ENCODE measurements at regions not wholly inside any gene's neighbourhood (a gene's known extent, or its start where the extent isn't known, plus 50 kb on each side); places are given as distances from the start of the nearest gene placed in this dataset.
A peak's percentile ranks its signal among the peaks of the same experiment; 100 is the strongest.

DNA sequence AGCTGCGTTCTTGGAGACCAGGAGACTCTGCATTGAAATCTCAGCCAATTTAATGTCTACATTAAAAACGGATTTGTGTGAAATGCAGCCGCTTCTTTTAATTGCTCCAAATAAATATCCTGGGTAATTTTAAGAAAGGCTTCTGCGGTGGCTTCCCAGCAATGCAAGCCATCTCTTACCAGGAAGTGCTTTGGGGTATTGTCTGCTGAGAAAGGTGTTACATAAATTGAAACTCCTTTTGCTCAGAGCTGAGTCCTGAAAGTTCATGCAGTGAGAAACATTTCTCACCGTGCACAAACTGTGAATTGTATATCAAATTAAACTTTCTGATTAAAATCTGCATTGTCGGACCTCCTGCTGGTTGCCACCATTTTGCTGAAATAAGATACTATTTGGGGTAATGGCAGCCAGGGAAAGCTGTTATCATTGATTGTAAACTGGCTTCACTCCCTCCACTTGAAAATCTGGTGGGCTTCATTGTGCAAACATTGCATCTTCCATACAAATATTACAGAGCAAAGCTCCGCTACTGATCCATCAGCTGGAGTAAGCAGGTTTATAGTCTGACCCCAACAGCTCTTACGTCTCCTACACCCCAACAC is 59.5 kb downstream of the ZIC5 start:
- Histone ChIP-seq H3K27me3 (replicated peaks; ENCODE audit: control insufficient read depth, insufficient read depth, low read length) (peaks cover 65% of the 10 kb centered on the region), H3K9me3 (ENCODE audit: control insufficient read depth, low read length) (peaks cover 3% of the 10 kb centered on the region), H3K4me1 (ENCODE audit: control insufficient read depth, insufficient read depth, low read length) (peaks cover 4% of the 10 kb centered on the region), H3K36me3 (ENCODE audit: control insufficient read depth, insufficient read depth, low read length, severe bottlenecking) (no peaks in the 10 kb centered on the region), H3K9ac (ENCODE audit: low read length) (no peak overlapping the region), H3K4me3 (ENCODE audit: low read length) (no peak overlapping the region)
- no peak for DNase-seq (ENCODE audit: low read depth)

DNA sequence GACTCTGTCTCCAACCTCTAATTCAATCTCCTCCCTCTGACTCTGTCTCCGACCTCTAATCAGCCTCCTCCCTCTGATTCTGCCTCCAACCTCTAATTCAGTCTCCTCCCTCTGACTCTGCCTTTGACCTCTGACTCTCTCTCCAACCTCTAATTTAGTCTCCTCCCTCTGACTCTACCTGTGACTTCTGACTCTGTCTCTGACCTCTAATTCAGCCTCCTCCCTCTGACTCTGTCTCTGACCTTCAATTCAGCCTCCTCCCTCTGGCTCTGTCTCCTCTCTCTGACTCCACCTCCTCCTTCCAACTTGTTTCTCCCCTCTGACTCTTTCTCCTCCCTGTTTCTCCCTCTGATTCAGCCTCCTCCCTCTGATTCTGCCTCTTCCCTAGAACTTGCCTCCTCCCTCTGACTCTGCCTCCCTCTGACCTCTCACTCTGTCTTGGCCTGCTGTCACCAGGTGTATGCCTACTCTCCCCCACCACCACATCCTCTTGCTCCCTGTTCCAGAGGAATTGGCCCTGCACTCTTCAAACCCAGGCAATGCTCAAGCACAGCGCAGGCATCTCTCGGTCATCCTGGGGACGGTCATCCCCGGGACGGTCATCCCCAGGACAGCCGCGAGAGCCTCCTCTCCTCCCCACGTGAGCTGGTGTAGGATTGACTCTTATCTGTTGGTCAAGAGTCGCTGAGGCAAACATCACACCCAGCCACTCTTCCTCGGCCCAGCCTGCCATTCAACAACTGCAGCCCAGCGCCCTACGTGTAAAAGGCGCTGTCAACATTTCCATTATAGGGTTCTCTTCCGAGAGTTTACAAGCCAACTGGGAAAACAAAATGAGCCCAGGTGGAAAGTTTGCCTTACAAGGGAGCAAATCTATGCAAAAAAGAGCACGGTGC is 60.2 kb downstream of the ZIC5 start:
- no peak for DNase-seq (ENCODE audit: low read depth)
- peaks cover 4% of the 10 kb centered on the region for H3K4me1 ChIP-seq (ENCODE audit: control insufficient read depth, insufficient read depth, low read length)
- H3K27me3 ChIP-seq (replicated peaks; ENCODE audit: control insufficient read depth, insufficient read depth, low read length) = peaks cover 64% of the 10 kb centered on the region
- H3K4me3 ChIP-seq (ENCODE audit: low read length) = no peak overlapping the region
- H3K9ac ChIP-seq (ENCODE audit: low read length) = no peak overlapping the region
- no peaks in the 10 kb centered on the region for H3K36me3 ChIP-seq (ENCODE audit: control insufficient read depth, insufficient read depth, low read length, severe bottlenecking)
- H3K9me3 ChIP-seq (ENCODE audit: control insufficient read depth, low read length) = peaks cover 3% of the 10 kb centered on the region

DNA sequence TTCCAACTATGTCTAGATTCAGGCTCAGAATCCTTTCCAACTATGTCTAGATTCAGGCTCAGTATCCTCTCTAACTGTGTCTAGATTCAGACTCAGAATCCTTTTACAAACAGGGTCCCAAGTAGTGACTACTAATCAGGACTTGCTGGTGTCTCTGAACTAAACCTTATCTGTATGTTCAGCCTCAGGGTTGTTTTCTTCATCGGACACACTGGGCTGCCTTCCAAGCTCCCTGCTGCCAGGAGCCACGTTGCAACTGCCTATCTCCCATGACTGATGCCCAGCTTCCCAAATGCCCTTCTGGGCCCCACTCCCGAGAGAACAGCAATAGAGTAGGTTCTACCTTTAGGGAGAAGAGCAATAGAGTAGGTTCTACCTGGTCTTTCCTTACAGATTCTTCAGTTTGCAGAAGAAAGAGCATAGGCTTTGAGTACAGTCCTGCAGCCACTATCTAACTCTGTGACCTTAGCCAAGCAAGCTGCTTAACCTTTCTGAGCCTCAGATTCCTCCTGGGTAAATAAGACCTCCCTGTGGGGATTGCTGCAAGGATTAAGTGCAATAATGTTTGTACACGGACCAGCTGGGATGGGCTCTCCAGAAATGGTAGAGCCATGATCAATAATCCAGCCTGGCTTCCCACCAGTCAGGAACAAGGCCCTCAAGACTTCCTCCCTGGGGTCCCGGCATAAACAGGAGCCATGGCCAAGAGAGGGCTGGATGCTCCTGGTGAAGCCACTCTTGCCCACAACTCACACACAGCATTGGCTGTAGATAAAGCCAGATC is 61.5 kb downstream of the ZIC5 start:
- H3K9ac ChIP-seq (ENCODE audit: low read length) = no peak overlapping the region
- H3K36me3 ChIP-seq (ENCODE audit: control insufficient read depth, insufficient read depth, low read length, severe bottlenecking) = no peaks in the 10 kb centered on the region
- peaks cover 3% of the 10 kb centered on the region for H3K9me3 ChIP-seq (ENCODE audit: control insufficient read depth, low read length)
- H3K4me3 ChIP-seq (ENCODE audit: low read length) = no peak overlapping the region
- peaks cover 53% of the 10 kb centered on the region for H3K27me3 ChIP-seq (replicated peaks; ENCODE audit: control insufficient read depth, insufficient read depth, low read length)
- DNase-seq (ENCODE audit: low read depth) = no peak
- H3K4me1 ChIP-seq (ENCODE audit: control insufficient read depth, insufficient read depth, low read length) = peaks cover 4% of the 10 kb centered on the region

DNA sequence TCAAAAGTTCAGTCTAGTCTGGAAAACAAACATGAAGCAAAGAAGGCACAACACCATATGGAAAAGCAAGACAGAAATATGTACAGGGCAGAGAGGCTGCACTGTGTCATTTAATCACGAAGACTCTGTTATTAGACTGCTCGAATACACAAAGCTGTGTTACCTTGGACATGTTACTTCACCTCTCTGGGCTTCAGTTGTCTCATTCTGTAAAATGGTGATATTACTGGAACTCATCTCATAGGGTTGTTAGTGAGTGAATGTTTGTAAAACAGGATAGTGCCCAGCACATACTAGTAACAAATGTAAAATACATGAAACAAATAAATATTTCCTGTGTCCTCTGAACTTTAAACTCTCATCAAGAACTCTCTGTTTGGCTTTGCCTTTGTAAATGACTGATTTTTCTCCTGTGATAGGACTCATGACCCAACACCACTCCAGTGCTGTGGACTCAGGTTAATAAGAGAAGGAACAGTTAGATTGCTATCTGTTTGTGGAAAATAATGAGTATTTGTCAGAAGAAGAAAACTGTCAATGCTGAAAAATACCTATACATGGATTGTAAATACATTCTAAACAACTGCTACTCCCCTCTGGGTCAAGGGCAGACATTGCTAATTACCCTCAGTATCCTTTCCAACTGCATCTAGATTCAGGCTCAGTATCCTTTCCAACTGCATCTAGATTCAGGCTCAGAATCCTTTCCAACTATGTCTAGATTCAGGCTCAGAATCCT is 62.3 kb downstream of the ZIC5 start:
- Histone ChIP-seq H3K4me3 (ENCODE audit: low read length) (no peak overlapping the region), H3K36me3 (ENCODE audit: control insufficient read depth, insufficient read depth, low read length, severe bottlenecking) (no peaks in the 10 kb centered on the region), H3K4me1 (ENCODE audit: control insufficient read depth, insufficient read depth, low read length) (peaks cover 4% of the 10 kb centered on the region), H3K27me3 (replicated peaks; ENCODE audit: control insufficient read depth, insufficient read depth, low read length) (peaks cover 53% of the 10 kb centered on the region), H3K9me3 (ENCODE audit: control insufficient read depth, low read length) (peaks cover 3% of the 10 kb centered on the region), H3K9ac (ENCODE audit: low read length) (no peak overlapping the region)
- DNase-seq (ENCODE audit: low read depth) = no peak

DNA sequence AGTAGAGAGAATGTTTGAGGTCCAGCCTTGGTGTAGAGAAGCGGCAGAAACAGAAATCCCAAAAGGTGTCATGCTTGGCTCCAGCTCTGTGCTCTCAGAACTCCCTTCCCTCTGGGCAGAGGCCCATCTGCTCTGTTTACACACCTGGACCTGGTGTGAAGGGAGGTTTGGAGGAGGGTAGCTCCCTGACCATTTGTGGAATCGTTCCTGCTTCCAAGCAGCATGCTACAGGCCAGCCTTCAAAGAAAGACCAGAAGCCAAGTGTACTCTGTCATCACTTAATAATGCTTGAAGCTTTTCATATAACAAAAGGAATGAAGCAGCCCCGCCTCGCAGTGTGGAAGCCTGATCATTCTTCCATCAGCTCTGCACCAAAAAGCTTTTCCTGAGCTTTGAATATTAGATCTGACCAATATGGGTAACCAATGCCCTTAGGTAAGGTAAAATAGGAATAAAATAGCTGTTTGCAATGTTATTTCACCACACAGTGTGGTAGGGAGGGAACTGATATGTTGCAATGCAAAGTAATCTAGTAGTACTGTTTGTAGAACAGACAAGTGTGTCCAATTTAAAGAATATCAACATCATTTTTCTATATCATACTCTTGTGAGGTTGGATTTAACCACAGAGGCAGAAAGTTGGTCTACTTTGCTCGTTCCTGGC is 63.3 kb downstream of the ZIC5 start:
- Histone ChIP-seq H3K4me1 (ENCODE audit: control insufficient read depth, insufficient read depth, low read length) (peaks cover 4% of the 10 kb centered on the region), H3K4me3 (ENCODE audit: low read length) (no peak overlapping the region), H3K27me3 (replicated peaks; ENCODE audit: control insufficient read depth, insufficient read depth, low read length) (peaks cover 54% of the 10 kb centered on the region), H3K9ac (ENCODE audit: low read length) (no peak overlapping the region), H3K9me3 (ENCODE audit: control insufficient read depth, low read length) (peaks cover 3% of the 10 kb centered on the region), H3K36me3 (ENCODE audit: control insufficient read depth, insufficient read depth, low read length, severe bottlenecking) (no peaks in the 10 kb centered on the region)
- DNase-seq (ENCODE audit: low read depth) = peak; percentile 30

DNA sequence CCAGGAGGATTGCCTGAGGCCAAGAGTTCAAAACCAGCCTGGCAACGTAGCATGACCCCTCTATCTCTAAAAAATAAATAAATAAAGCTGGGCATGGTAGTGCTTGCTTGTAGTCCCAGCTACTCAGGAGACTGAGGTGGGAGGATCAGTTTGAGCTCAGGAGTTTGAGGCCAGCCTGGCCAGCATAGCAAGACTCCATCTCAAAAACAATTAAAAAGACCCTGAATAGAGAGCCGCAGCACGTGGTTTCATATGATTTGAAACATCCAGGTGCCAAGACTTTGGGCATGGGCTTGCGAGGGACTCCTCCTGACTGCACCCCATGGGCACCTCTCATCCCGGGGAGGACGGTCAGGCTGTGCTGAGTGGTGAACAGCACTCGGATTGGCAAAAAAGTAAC is 63.9 kb downstream of the ZIC5 start:
- H3K27me3 ChIP-seq (replicated peaks; ENCODE audit: control insufficient read depth, insufficient read depth, low read length) = peaks cover 56% of the 10 kb centered on the region

DNA sequence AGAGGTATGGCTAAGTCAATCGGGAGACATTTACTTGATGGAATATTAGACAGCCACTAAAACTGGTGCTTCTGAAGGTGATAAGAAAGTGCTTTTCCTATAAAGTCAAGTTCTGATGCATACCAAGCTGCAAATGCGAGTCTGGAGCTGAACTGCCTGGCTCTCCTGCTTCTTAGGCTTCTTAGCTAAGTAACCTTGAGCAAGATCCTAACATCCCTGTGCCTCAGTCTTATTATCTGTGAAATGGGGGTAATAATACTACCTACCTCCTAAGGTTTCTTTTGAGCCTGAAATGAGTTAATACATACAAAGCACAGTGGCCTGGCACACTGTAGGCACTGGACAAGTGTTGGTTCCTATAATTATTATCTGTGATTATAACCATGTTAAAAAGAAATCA is 64.5 kb downstream of the ZIC5 start:
- peaks cover 58% of the 10 kb centered on the region for H3K27me3 ChIP-seq (replicated peaks; ENCODE audit: control insufficient read depth, insufficient read depth, low read length)
- no peak overlapping the region for H3K4me3 ChIP-seq (ENCODE audit: low read length)
- no peak for DNase-seq (ENCODE audit: low read depth)
- H3K9me3 ChIP-seq (ENCODE audit: control insufficient read depth, low read length) = peaks cover 3% of the 10 kb centered on the region
- peaks cover 4% of the 10 kb centered on the region for H3K4me1 ChIP-seq (ENCODE audit: control insufficient read depth, insufficient read depth, low read length)
- H3K36me3 ChIP-seq (ENCODE audit: control insufficient read depth, insufficient read depth, low read length, severe bottlenecking) = no peaks in the 10 kb centered on the region
- no peak overlapping the region for H3K9ac ChIP-seq (ENCODE audit: low read length)

More for the DNA sequence above, 63.9 kb downstream of the ZIC5 start:
- H3K4me3 ChIP-seq (ENCODE audit: low read length) = no peak overlapping the region
- no peaks in the 10 kb centered on the region for H3K36me3 ChIP-seq (ENCODE audit: control insufficient read depth, insufficient read depth, low read length, severe bottlenecking)
- H3K9me3 ChIP-seq (ENCODE audit: control insufficient read depth, low read length) = peaks cover 3% of the 10 kb centered on the region
- H3K9ac ChIP-seq (ENCODE audit: low read length) = no peak overlapping the region
- no peak for DNase-seq (ENCODE audit: low read depth)
- peaks cover 4% of the 10 kb centered on the region for H3K4me1 ChIP-seq (ENCODE audit: control insufficient read depth, insufficient read depth, low read length)

DNA sequence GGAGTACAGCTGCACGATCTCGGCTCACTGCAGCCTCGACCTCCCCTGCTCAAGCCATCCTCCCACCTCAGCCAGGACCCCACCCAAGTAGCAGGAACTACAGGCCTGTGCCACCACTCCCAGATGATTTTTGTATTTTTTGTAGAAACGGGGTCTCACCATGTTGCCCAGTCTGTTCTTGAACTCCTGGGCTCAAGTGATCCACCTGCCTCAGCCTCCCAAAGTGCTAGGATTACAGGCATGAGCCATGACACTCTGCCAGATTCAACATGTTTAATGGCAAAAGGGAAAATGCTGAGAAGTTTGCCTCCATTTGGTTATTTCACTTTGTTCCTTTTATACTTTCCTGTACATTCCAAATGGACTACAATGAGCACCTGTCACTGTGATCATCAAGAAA is 65.8 kb downstream of the ZIC5 start:
- peaks cover 4% of the 10 kb centered on the region for H3K4me1 ChIP-seq (ENCODE audit: control insufficient read depth, insufficient read depth, low read length)
- peaks cover 50% of the 10 kb centered on the region for H3K27me3 ChIP-seq (replicated peaks; ENCODE audit: control insufficient read depth, insufficient read depth, low read length)
- no peaks in the 10 kb centered on the region for H3K36me3 ChIP-seq (ENCODE audit: control insufficient read depth, insufficient read depth, low read length, severe bottlenecking)
- H3K4me3 ChIP-seq (ENCODE audit: low read length) = no peak overlapping the region
- H3K9me3 ChIP-seq (ENCODE audit: control insufficient read depth, low read length) = no peaks in the 10 kb centered on the region
- no peak overlapping the region for H3K9ac ChIP-seq (ENCODE audit: low read length)
- DNase-seq (ENCODE audit: low read depth) = no peak

DNA sequence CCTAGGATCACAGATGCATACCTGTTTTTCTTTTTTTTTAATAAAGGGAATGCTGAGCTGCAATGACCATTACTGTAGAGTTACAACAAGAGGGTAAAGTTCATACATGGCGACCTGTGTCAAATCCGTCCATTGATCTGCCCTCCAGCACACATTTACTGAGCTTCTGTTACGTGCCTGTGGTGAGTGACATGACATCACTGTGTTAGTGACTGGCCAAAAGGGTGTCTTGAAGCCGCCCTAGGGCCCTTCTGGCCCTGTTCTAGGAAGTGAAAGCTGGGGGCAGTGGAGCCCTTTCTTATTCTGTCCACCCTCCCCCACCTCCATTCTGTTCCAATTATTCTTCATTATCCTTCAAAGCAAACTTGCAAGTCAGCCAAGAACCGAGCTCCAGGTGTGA is 66.3 kb downstream of the ZIC5 start:
- Histone ChIP-seq H3K4me1 (ENCODE audit: control insufficient read depth, insufficient read depth, low read length) (peaks cover 4% of the 10 kb centered on the region), H3K9me3 (ENCODE audit: control insufficient read depth, low read length) (no peaks in the 10 kb centered on the region), H3K36me3 (ENCODE audit: control insufficient read depth, insufficient read depth, low read length, severe bottlenecking) (no peaks in the 10 kb centered on the region), H3K9ac (ENCODE audit: low read length) (no peak overlapping the region), H3K4me3 (ENCODE audit: low read length) (no peak overlapping the region), H3K27me3 (replicated peaks; ENCODE audit: control insufficient read depth, insufficient read depth, low read length) (peaks cover 51% of the 10 kb centered on the region)
- no peak for DNase-seq (ENCODE audit: low read depth)

DNA sequence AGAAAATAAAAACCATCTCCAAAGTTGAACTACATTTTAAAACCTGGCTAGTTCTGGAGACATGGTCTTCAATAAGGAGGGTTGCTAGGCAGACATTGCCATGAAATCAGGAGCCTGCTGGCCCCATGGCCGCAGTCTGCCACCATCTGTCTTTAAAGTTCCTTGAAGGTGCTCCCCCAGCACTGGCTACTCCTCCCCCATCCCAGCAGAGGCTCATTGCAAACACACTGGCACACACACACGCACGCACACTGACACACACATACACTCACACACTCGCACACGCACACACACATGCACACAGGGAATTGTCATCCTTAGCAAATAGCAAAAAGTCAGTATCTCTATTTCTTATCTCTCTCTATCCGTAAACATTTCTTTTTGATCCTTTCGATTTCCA is 68.4 kb downstream of the ZIC5 start:
- H3K9me3 ChIP-seq (ENCODE audit: control insufficient read depth, low read length) = no peaks in the 10 kb centered on the region
- peaks cover 1% of the 10 kb centered on the region for H3K4me1 ChIP-seq (ENCODE audit: control insufficient read depth, insufficient read depth, low read length)
- DNase-seq (ENCODE audit: low read depth) = no peak
- no peak overlapping the region for H3K9ac ChIP-seq (ENCODE audit: low read length)
- H3K4me3 ChIP-seq (ENCODE audit: low read length) = no peak overlapping the region
- no peaks in the 10 kb centered on the region for H3K36me3 ChIP-seq (ENCODE audit: control insufficient read depth, insufficient read depth, low read length, severe bottlenecking)
- peaks cover 48% of the 10 kb centered on the region for H3K27me3 ChIP-seq (replicated peaks; ENCODE audit: control insufficient read depth, insufficient read depth, low read length)

Measured in adipocyte (in vitro differentiated cells).